Left lung (tissue), 4 donors: ENCODE measurements at regions not wholly inside any gene's neighbourhood (a gene's known extent, or its start where the extent isn't known, plus 50 kb on each side); places are given as distances from the start of the nearest gene placed in this dataset.

Experiments used
- ATAC-seq: fragments of 200-7000 bp; cut with Tn5 transposase; one replicate; pipeline ENCODE4 v1.9.1; 2020; ENCODE audit warnings: moderate library complexity
- DNase-seq, 4 donors: peaks; one replicate each; pipeline ENCODE4 v3.0.0-alpha.2; 2013 to 2020
- H3K27ac ChIP-seq, 2 donors: fragments of 200-600 bp; sonication (generic) in 1 of 2; one replicate each; pipeline versions ENCODE4 v1.5.0 to v1.8.0; 2020 to 2021
- H3K27me3 ChIP-seq, 2 donors: fragments of 200-600 bp; sonication (generic) in 1 of 2; one replicate each; pipeline versions ENCODE4 v1.5.0 to v1.8.0; 2020 to 2021
- H3K36me3 ChIP-seq, 2 donors: fragments of 200-600 bp; sonication (generic) in 1 of 2; one replicate each; pipeline versions ENCODE4 v1.5.0 to v1.8.0; 2020 to 2021
- H3K4me1 ChIP-seq, 2 donors: fragments of 200-600 bp; one replicate each; pipeline ENCODE4 v1.8.0; 2021
- H3K4me3 ChIP-seq, 2 donors: fragments of 200-600 bp; sonication (generic) in 1 of 2; one replicate each; pipeline versions ENCODE4 v1.5.0 to v1.8.0; 2020 to 2021; ENCODE audit warnings: mild to moderate bottlenecking in 1 of 2
- H3K9me3 ChIP-seq, 2 donors: fragments of 200-600 bp; sonication (generic) in 1 of 2; one replicate each; pipeline versions ENCODE4 v1.5.0 to v1.8.0; 2020 to 2021
- CTCF ChIP-seq, 2 donors: fragments of 200-600 bp; sonication (generic) in 1 of 2; IDR thresholded peaks; one replicate each; pipeline versions ENCODE4 v1.5.0 to v1.8.0; 2021; ENCODE audit warnings: antibody characterized with exemption in 2 of 2
- intact Hi-C, 2 donors: fragments of 100-400 bp; cut with DNase I; formaldehyde crosslinking; loops; one replicate each; pipeline versions ENCODE4 v1.11.2 to v1.14.2; 2022
- donor health status: DM: no; HTN: yes; CAD: no.
- donor health status: DM: no; HTN: no; CAD: no.

- DNase-seq: no peak
- ATAC-seq: no peak
- TF ChIP-seq CTCF (IDR thresholded peaks at IDR 0.05): no peak
- intact Hi-C loops: no loop called here
- Histone ChIP-seq H3K36me3 (no peaks in the 10 kb centered on the region), H3K4me1 (no peaks in the 10 kb centered on the region), H3K27me3 (no peaks in the 10 kb centered on the region), H3K4me3 (no peak overlapping the region), H3K27ac (no peak overlapping the region), H3K9me3 (no peaks in the 10 kb centered on the region)
These were observed 120.5 kb upstream of the MAP9 start for GRCh38 chr4:155497306-155497705.

DNA sequence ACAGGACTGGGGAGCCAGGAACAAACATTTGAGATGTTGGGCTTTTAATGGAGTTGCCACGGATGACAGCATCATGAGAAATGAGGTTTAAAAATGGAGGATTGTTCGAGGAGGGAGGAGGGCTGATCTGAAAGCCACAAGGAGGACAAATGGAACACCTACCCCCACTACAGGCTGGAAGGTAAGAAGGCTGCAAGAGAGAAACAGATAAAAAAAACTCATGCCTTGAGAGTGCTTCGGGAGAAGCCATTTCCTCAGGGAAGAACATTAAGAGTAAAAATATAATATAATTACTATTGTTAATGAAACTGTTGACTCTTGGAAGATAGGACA is 119.5 kb upstream of the MAP9 start:
- ATAC-seq (no peak), DNase-seq (no peak)
- intact Hi-C loops: no loop called here
- H3K27ac ChIP-seq: no peak overlapping the region
- no peaks in the 10 kb centered on the region for H3K4me1 ChIP-seq
- H3K4me3 ChIP-seq: no peak overlapping the region
- TF ChIP-seq CTCF (IDR thresholded peaks at IDR 0.05): no peak
- H3K9me3 ChIP-seq: no peaks in the 10 kb centered on the region
- no peaks in the 10 kb centered on the region for H3K27me3 ChIP-seq
- H3K36me3 ChIP-seq: no peaks in the 10 kb centered on the region

DNA sequence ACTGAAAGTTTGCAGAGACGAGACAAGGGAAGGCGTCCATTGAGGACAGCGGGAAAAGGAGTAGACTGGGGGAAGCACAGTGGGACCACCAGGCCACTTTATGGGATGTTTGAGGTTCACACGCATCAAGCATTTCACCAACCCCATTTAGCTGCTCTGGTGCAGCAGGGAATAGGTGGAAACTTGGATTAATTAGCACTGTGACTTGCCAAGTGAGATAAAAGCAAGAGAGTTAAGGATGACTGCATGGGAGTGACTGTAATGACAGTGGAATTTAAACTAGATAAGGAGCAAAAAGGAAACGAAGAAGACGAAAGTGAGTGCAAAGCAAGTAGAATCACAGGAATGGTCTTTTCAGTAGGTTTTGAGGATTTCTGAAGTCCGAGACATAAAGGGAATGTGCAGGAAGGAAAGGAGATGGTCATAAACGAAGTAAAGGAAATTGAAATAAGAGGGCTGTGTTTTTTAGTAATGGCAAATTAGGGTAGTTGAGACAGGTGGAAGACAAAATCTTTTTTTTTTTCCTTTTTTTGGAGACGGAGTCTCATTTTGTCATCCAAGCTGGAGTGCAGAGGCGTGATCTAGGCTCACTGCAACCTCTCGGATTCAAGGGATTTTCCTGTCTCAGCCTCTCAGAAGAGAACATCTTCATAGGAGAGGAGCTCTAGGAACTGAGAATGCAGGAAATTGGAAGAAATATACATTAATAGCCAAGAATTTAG is 119.0 kb upstream of the MAP9 start:
- H3K9me3 ChIP-seq: no peaks in the 10 kb centered on the region
- no peak overlapping the region for H3K4me3 ChIP-seq
- ATAC-seq (no peak), DNase-seq (no peak)
- no peaks in the 10 kb centered on the region for H3K36me3 ChIP-seq
- no peaks in the 10 kb centered on the region for H3K4me1 ChIP-seq
- no peaks in the 10 kb centered on the region for H3K27me3 ChIP-seq
- no peak overlapping the region for H3K27ac ChIP-seq
- TF ChIP-seq CTCF (IDR thresholded peaks at IDR 0.05): no peak
- intact Hi-C loops: no loop called here

DNA sequence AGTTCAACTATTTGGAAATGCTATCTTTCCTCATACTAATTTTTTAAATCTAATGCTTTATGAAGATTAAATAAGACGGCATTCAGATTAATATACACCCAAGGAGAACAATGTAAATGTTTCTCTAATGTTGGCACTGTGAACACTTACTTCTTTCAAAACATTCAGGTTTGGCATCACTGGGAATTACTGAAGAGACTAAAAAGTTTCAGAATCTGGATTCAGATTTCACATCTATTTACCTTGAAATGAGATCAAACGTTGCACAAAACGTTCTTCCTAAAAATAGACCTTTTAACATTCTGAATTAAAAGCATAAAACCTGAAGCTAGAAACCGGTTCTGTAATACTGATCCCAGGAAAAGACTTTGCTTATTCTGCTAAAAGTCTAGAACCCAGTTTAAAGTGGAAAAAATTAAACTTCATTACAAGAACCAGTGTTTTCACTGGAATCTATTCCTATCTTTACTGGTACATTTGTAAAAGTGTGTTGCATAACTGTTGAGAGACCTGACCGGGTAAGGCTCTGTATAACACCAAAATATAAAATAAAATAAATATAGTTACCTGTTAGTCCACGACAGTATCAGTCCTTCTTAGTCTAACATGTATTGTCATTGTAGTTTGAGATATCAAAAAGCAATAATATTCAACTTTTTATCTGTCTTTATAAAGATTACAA is 117.4 kb upstream of the MAP9 start:
- H3K4me1 ChIP-seq: no peaks in the 10 kb centered on the region
- intact Hi-C loops: no loop called here
- H3K9me3 ChIP-seq: no peaks in the 10 kb centered on the region
- ATAC-seq (no peak), DNase-seq (no peak)
- TF ChIP-seq CTCF (IDR thresholded peaks at IDR 0.05): no peak
- H3K36me3 ChIP-seq: no peaks in the 10 kb centered on the region
- H3K27me3 ChIP-seq: no peaks in the 10 kb centered on the region
- no peak overlapping the region for H3K4me3 ChIP-seq
- H3K27ac ChIP-seq: no peak overlapping the region

DNA sequence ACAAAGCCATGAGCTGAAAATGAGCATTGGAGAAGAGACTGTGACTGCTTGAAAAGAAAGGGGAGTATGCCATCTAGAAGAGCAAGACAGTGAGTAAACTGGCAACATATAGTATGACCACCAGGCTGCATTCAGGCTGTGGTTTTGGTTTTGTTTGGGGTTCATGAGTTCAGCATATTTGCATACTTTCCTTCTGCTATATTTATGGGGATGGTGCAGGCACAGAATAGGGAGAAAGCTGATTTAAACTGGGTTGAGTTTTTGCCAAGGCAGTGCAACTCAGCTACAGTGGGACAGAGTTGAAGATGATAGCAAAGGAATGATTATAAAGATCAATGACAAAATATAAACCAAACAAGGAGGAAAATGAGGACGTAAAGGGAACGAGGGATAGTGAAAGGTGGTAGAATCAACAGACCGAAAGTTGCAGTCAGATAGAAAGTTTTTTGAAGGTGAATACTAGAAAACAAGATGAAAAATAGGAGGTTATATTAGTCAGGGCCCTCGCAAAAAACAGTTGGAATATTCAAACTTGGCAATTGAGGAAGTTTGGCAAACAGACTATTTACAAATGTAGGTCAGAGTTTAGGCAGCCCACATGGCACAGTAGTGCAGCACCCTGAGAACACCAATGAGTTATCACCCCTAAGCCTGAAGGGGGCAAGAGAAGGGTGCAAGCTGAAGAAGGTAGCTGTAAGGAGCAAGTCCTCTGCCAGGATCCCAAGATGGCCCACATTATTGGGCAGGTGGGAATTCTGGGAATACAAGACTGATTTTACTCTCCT is 114.8 kb upstream of the MAP9 start:
- no peak for DNase-seq
- no peak for ATAC-seq
- H3K36me3 ChIP-seq: no peaks in the 10 kb centered on the region
- intact Hi-C loops: no loop called here
- no peak overlapping the region for H3K4me3 ChIP-seq
- TF ChIP-seq CTCF (IDR thresholded peaks at IDR 0.05): no peak
- no peak overlapping the region for H3K27ac ChIP-seq
- H3K27me3 ChIP-seq: no peaks in the 10 kb centered on the region
- H3K4me1 ChIP-seq: no peaks in the 10 kb centered on the region
- H3K9me3 ChIP-seq: no peaks in the 10 kb centered on the region
